ENCODE measurements at regions not wholly inside any gene's neighbourhood (a gene's known extent, or its start where the extent isn't known, plus 50 kb on each side); places are given as distances from the start of the nearest gene placed in this dataset.

GRCh38 chr4:124866301-124866700 lies 153.8 kb upstream of the ANKRD50 start:
- TF ChIP-seq CSRNP3 (CRISPR knock-in tag; IDR thresholded peaks at IDR 0.05), result no peak
- no peak for ATAC-seq

- no peak for TF ChIP-seq BACH2 (CRISPR knock-in tag; IDR thresholded peaks at IDR 0.05; ENCODE audit: borderline replicate concordance)
- TF ChIP-seq OSR1 (CRISPR knock-in tag; IDR thresholded peaks at IDR 0.05), result no peak
- no peak for TF ChIP-seq ZNF565 (CRISPR knock-in tag; conservative IDR thresholded peaks at IDR 0.05; ENCODE audit: low read depth)
- no peak for TF ChIP-seq ZC3H10 (CRISPR knock-in tag; IDR thresholded peaks at IDR 0.05)
- no peak for ATAC-seq
These were observed 150.6 kb upstream of the ANKRD50 start for GRCh38 chr4:124863040-124863545.

- TF ChIP-seq, protein P1, sequence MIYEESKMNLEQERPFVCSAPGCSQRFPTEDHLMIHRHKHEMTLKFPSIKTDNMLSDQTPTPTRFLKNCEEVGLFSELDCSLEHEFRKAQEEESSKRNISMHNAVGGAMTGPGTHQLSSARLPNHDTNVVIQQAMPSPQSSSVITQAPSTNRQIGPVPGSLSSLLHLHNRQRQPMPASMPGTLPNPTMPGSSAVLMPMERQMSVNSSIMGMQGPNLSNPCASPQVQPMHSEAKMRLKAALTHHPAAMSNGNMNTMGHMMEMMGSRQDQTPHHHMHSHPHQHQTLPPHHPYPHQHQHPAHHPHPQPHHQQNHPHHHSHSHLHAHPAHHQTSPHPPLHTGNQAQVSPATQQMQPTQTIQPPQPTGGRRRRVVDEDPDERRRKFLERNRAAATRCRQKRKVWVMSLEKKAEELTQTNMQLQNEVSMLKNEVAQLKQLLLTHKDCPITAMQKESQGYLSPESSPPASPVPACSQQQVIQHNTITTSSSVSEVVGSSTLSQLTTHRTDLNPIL (CRISPR knock-in tag; IDR thresholded peaks at IDR 0.05; ENCODE audit: low read depth), result no peak
- TF ChIP-seq PPARA (CRISPR knock-in tag; IDR thresholded peaks at IDR 0.05; ENCODE audit: borderline replicate concordance) (no peak), CSRNP3 (CRISPR knock-in tag; IDR thresholded peaks at IDR 0.05) (no peak), SNAI2 (CRISPR knock-in tag; IDR thresholded peaks at IDR 0.05) (no peak), TCF4 (CRISPR knock-in tag; IDR thresholded peaks at IDR 0.05; ENCODE audit: borderline replicate concordance) (no peak), GLIS3 (CRISPR knock-in tag; IDR thresholded peaks at IDR 0.05) (no peak), ZNF8 (CRISPR knock-in tag; IDR thresholded peaks at IDR 0.05) (no peak), ZFP3 (CRISPR knock-in tag; IDR thresholded peaks at IDR 0.05) (no peak), TOX (CRISPR knock-in tag; IDR thresholded peaks at IDR 0.05; ENCODE audit: borderline replicate concordance) (no peak), OSR1 (CRISPR knock-in tag; IDR thresholded peaks at IDR 0.05) (no peak), ZC3H10 (CRISPR knock-in tag; IDR thresholded peaks at IDR 0.05) (no peak), ZNF70 (CRISPR knock-in tag; IDR thresholded peaks at IDR 0.05) (no peak), ARNTL (CRISPR knock-in tag; IDR thresholded peaks at IDR 0.05; ENCODE audit: borderline replicate concordance, low read depth) (no peak), ESRRG (CRISPR knock-in tag; IDR thresholded peaks at IDR 0.05) (no peak), ZNF565 (CRISPR knock-in tag; conservative IDR thresholded peaks at IDR 0.05; ENCODE audit: low read depth) (no peak)
- TF ChIP-seq, protein P2, sequence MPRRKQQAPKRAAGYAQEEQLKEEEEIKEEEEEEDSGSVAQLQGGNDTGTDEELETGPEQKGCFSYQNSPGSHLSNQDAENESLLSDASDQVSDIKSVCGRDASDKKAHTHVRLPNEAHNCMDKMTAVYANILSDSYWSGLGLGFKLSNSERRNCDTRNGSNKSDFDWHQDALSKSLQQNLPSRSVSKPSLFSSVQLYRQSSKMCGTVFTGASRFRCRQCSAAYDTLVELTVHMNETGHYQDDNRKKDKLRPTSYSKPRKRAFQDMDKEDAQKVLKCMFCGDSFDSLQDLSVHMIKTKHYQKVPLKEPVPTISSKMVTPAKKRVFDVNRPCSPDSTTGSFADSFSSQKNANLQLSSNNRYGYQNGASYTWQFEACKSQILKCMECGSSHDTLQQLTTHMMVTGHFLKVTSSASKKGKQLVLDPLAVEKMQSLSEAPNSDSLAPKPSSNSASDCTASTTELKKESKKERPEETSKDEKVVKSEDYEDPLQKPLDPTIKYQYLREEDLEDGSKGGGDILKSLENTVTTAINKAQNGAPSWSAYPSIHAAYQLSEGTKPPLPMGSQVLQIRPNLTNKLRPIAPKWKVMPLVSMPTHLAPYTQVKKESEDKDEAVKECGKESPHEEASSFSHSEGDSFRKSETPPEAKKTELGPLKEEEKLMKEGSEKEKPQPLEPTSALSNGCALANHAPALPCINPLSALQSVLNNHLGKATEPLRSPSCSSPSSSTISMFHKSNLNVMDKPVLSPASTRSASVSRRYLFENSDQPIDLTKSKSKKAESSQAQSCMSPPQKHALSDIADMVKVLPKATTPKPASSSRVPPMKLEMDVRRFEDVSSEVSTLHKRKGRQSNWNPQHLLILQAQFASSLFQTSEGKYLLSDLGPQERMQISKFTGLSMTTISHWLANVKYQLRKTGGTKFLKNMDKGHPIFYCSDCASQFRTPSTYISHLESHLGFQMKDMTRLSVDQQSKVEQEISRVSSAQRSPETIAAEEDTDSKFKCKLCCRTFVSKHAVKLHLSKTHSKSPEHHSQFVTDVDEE (CRISPR knock-in tag; IDR thresholded peaks at IDR 0.05), result no peak
- no peak for ATAC-seq
These were observed 149.7 kb upstream of the ANKRD50 start for GRCh38 chr4:124862261-124862660.

GRCh38 chr4:124861761-124862160 lies 149.2 kb upstream of the ANKRD50 start:
- no peak for ATAC-seq
- TF ChIP-seq OSR1 (CRISPR knock-in tag; IDR thresholded peaks at IDR 0.05) (no peak), ZFP3 (CRISPR knock-in tag; IDR thresholded peaks at IDR 0.05) (no peak), ARNTL (CRISPR knock-in tag; IDR thresholded peaks at IDR 0.05; ENCODE audit: borderline replicate concordance, low read depth) (no peak), CSDC2 (CRISPR knock-in tag; IDR thresholded peaks at IDR 0.05) (no peak), RARB (CRISPR knock-in tag; IDR thresholded peaks at IDR 0.05) (no peak), ZNF70 (CRISPR knock-in tag; IDR thresholded peaks at IDR 0.05) (no peak), PPARA (CRISPR knock-in tag; IDR thresholded peaks at IDR 0.05; ENCODE audit: borderline replicate concordance) (no peak), ZFP30 (CRISPR knock-in tag; IDR thresholded peaks at IDR 0.05) (no peak), GLIS3 (CRISPR knock-in tag; IDR thresholded peaks at IDR 0.05) (no peak), ZC3H10 (CRISPR knock-in tag; IDR thresholded peaks at IDR 0.05) (no peak), POU6F1 (CRISPR knock-in tag; IDR thresholded peaks at IDR 0.05; ENCODE audit: borderline replicate concordance, low read depth) (no peak), BACH2 (CRISPR knock-in tag; IDR thresholded peaks at IDR 0.05; ENCODE audit: borderline replicate concordance) (no peak), ZNF8 (CRISPR knock-in tag; IDR thresholded peaks at IDR 0.05) (no peak)
- TF ChIP-seq, protein P1 (CRISPR knock-in tag; IDR thresholded peaks at IDR 0.05; ENCODE audit: low read depth), result no peak
- TF ChIP-seq, protein P2 (CRISPR knock-in tag; IDR thresholded peaks at IDR 0.05), result no peak
